K562 (cell line): ENCODE measurements at regions not wholly inside any gene's neighbourhood (a gene's known extent, or its start where the extent isn't known, plus 50 kb on each side); places are given as distances from the start of the nearest gene placed in this dataset.

Source experiments
- CBX1 ChIP-seq: sonication (generic); IDR thresholded peaks from 2 replicates; pipeline ENCODE4 v1.6.1; 2016; ENCODE audit warnings: antibody characterized with exemption, low read depth, mild to moderate bottlenecking
- CTCF ChIP-seq, 3 experiments: IDR thresholded peaks in 2 of 3; conservative IDR thresholded peaks in 1 of 3; 2 replicates each; pipeline ENCODE4 v1.5.1; 2011 to 2012; ENCODE audit warnings: low read length in 3 of 3, mild to moderate bottlenecking in 3 of 3, control low read depth in 2 of 3, improper control_type of control experiment in 1 of 3, inconsistent platforms in 1 of 3, low read depth in 1 of 3, mixed read lengths in 1 of 3, moderate library complexity in 1 of 3; ENCODE audit not compliant: insufficient read depth in 2 of 3
- EZH2 ChIP-seq: IDR thresholded peaks from 2 replicates; pipeline ENCODE4 v1.6.1; 2012; ENCODE audit warnings: low read depth, mild to moderate bottlenecking, inconsistent platforms, low read length, borderline replicate concordance
- FOXM1 ChIP-seq, 2 experiments: fragments of 450-650 bp in 1 of 2; sonication (generic) in 1 of 2; formaldehyde crosslinking in 1 of 2; IDR thresholded peaks; 2 replicates each; pipeline versions ENCODE4 v1.6.1 to v1.9.0; 2017 to 2022; ENCODE audit warnings: low read depth in 2 of 2, mild to moderate bottlenecking in 2 of 2, missing genetic modification reagents in 1 of 2, moderate library complexity in 1 of 2
- GATAD2B ChIP-seq: fragments of 450-650 bp; IDR thresholded peaks from 2 replicates; pipeline ENCODE4 v1.6.1; 2017; ENCODE audit warnings: mild to moderate bottlenecking, borderline replicate concordance
- POLR2A ChIP-seq: fragments of 450-650 bp; conservative IDR thresholded peaks from 2 replicates; pipeline ENCODE4 v1.6.1; 2016
- REST ChIP-seq, 2 experiments: fragments of 450-650 bp; formaldehyde crosslinking in 1 of 2; IDR thresholded peaks; 2 replicates each; pipeline versions ENCODE4 v1.4.0 to v1.6.1; 2014 to 2020; ENCODE audit warnings: mild to moderate bottlenecking in 2 of 2, borderline replicate concordance in 1 of 2, low read depth in 1 of 2
- RFX5 ChIP-seq: IDR thresholded peaks from 2 replicates; pipeline ENCODE4 v1.6.1; 2011; ENCODE audit warnings: low read depth, mild to moderate bottlenecking, improper control_type of control experiment, low read length
- XRCC5 ChIP-seq: fragments of 200-400 bp; formaldehyde crosslinking; IDR thresholded peaks from 2 replicates; pipeline ENCODE4 v1.6.1; 2017; ENCODE audit warnings: low read depth, mild to moderate bottlenecking, low read length
- ZNF175 ChIP-seq: fragments of 200-800 bp; sonication (Bioruptor generic); IDR thresholded peaks from 2 replicates; pipeline ENCODE4 v1.6.1; 2016; ENCODE audit warnings: low read depth, mild to moderate bottlenecking, missing genetic modification characterization, missing compliant biosample characterization

GRCh38 chrX:92260102-92260501 lies 480.9 kb downstream of the PCDH11X start:
- TF ChIP-seq RFX5, result no peak
- TF ChIP-seq CTCF (IDR thresholded peaks at IDR 0.05 in 2 of 3, conservative IDR thresholded peaks at IDR 0.05 in 1 of 3; ENCODE audit: insufficient read depth in 2 of 3, low read depth in 1 of 3, low read length in 3 of 3), result no peak
- no peak for TF ChIP-seq POLR2A
- no peak for TF ChIP-seq REST (IDR thresholded peaks at IDR 0.05; ENCODE audit: borderline replicate concordance)
- no peak for TF ChIP-seq REST (CRISPR knock-in tag; IDR thresholded peaks at IDR 0.05; ENCODE audit: low read depth)
- TF ChIP-seq EZH2, result no peak
- no peak for TF ChIP-seq FOXM1 (IDR thresholded peaks at IDR 0.05; ENCODE audit: low read depth)
- no peak for TF ChIP-seq FOXM1 (CRISPR knock-in tag; IDR thresholded peaks at IDR 0.05; ENCODE audit: low read depth)
- no peak for TF ChIP-seq CBX1
- TF ChIP-seq XRCC5, result no peak
- no peak for TF ChIP-seq ZNF175
- no peak for TF ChIP-seq GATAD2B
